GM12872 (cell line): ENCODE measurements at regions not wholly inside any gene's neighbourhood (a gene's known extent, or its start where the extent isn't known, plus 50 kb on each side); places are given as distances from the start of the nearest gene placed in this dataset.

Experiments used
- TF ChIP-seq, protein P1 (sequence below): IDR thresholded peaks from 3 replicates; pipeline ENCODE4 v1.5.1; 2011; ENCODE audit warnings: low read depth, mild to moderate bottlenecking, low read length, moderate library complexity; ENCODE audit not compliant: insufficient read depth

DNA sequence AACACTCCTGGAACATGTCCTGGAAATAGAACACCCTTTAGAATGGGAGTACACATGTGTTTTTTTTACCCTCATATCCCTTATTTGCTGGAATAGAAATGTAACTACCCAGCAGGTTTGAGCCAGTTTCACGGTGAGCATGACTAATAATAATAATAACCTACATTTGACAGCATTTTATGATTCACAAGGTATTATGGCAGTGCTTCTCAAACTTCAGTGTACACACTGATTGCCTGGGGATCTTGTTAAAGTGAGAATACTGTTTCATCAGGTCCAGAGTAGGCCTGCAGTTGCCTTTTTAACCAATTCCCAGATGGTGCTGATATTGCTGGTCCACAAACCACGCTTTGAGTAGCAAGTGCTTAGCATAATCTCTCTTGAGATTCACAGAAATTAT lies 63.9 kb downstream of the NFKBIZ start:
- TF ChIP-seq, protein P1, sequence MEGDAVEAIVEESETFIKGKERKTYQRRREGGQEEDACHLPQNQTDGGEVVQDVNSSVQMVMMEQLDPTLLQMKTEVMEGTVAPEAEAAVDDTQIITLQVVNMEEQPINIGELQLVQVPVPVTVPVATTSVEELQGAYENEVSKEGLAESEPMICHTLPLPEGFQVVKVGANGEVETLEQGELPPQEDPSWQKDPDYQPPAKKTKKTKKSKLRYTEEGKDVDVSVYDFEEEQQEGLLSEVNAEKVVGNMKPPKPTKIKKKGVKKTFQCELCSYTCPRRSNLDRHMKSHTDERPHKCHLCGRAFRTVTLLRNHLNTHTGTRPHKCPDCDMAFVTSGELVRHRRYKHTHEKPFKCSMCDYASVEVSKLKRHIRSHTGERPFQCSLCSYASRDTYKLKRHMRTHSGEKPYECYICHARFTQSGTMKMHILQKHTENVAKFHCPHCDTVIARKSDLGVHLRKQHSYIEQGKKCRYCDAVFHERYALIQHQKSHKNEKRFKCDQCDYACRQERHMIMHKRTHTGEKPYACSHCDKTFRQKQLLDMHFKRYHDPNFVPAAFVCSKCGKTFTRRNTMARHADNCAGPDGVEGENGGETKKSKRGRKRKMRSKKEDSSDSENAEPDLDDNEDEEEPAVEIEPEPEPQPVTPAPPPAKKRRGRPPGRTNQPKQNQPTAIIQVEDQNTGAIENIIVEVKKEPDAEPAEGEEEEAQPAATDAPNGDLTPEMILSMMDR = no peak

DNA sequence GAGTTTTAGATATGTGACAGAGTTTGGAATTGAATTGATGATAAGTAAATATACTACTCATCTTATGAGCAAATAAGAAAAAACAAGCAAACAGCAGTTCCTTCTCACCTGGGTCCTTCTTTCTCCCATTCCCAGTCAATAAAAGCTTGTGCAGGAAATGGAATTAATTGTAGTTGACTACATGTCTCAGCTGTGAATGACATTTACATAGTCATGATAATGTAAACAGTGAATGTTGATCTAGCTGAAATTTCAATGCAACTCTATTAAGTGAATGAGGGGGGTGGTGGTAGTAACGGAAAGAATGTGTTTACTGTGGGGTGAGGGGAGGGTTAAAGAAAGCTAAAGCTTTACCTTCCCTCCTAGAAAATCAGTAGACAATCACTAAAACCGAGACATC lies 76.2 kb downstream of the NFKBIZ start:
- TF ChIP-seq, protein P1 = no peak

DNA sequence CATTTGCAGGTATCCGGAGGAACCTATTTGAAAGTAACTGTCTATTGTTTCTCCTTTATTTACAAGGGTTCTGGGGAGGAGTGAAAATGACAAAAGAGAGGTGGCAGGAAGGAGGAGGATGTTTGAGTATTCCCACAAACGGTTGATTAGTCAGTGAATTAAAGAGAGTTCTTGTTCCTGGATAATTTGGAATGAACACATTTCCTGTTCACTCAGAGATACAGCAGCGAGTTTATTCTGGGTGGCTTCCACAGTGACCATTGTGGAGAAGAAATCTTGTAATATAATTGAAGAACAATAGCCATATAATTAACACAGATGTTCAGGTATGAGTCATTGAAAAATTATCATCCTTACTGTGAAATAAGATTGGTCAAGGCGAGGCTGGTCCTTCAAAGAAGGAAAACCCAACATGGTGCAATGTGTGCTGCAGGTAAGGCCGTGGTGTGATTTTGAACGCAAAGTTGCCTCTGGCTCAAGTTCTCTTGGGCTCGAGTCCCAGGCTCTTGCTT lies 77.3 kb downstream of the NFKBIZ start:
- TF ChIP-seq, protein P1 = no peak

DNA sequence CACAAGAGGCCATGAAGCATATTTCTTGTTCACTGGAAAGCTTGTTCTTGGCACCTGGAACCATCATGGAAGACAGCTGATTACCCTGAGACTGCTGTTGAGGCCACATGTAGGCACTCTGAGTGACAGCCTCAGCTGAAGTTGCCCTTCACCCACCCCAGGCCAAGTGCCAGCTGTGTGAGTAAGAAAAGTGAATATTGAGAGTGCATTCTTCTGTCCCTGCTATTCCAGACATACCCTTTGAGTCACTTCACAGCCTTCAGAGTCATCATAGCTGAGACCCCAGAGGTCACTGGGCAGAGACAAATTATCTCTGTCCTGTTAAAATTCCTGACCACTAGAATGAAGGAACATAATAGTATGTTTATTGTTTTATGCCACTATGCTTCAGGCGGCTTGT lies 79.6 kb downstream of the NFKBIZ start:
- TF ChIP-seq, protein P1 = no peak

DNA sequence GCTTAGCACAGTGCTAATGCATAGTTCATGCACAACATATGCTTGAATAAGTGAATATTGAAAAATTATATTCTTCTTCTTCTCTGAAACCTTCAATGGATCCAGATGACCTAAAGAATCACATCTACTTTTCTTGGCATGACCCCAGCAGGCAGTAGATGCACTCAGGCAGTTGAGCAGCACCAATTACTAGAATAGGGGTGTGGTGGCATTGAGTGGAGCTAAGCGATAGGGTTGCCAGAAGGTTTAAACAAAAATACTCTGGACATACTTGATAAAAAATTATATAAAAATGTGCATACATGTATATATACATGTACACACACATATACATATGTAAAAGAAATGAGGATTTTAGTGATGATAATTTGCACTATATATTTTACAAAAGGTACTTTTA lies 81.8 kb downstream of the NFKBIZ start:
- TF ChIP-seq, protein P1 = no peak

DNA sequence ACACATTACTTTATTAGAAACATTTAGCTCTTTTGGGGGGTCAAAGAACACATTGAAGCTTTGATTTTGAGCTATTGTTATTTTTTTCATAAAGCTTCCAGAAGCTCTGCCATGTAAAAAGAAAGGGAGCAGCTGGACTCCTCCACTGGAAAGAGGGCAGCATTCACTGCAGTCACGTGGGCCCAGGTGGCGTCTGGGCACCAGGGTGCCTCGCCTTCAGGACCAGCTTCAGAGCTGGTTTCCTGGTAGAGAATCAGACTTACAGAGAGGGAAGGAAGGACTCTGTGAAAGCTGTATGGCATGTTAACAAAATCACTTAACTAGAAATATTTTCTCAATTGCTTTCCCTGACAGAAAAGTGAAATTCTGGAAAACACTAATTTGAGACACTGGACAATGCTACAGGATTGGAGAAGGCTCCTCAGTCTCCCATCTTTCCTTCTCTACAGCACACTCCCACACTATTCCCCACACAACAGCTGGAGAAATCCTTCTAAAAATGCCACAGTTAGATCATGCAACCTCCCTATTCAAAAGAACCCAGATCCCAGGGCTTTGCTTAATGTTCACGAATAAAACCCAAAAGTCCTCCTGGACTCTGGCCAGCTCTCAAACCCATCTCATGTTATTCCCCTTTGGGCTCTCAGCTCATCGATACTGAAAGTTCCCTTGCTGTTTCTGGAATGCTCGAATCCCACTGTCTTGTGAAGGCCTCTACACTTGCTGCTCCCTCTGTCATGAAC lies 83.2 kb downstream of the NFKBIZ start:
- TF ChIP-seq, protein P1 = no peak

DNA sequence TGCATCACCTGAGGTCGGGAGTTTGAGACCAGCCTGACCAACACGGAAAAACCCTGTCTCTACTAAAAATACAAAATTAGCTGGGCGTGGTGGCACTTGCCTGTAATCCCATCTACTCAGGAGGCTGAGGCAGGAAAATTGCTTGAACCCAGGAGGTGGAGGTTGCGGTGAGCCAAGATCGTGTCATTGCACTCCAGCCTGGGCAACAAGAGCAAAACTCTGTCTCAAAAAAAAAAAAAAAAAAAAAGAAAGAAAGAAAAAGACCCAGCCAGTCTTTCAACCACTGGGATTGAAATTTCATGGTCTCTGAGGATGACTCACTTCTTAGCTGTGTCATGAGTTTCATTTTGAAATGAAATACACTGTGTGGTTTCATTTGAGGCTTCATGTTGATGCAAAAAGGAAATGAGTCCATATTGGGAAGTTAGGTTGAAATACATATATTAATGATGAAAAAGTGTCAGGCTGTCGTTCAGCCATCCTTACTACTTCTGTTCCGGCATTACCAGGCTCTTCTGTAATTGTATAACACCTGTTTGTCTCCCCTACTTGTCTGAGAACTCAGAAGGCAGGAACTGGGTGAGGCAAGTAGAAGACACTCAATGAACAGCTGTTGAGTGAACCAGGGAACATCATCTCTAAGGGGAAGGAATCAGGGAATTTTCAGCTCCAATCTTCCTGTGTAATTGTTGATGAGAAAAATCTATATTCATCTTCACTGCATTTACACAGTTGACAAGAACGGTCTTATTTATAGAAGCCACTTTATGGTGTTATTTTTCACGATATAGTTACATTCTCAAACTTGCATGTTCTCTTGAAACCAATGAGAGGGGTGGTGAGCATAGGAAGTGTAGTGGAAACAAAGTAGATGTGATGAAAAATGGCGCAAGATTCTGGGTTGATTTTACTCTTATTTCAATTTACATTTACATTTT lies 87.4 kb downstream of the NFKBIZ start:
- TF ChIP-seq, protein P1 = no peak
